GM06990 (cell line): ENCODE measurements at regions not wholly inside any gene's neighbourhood (a gene's known extent, or its start where the extent isn't known, plus 50 kb on each side); places are given as distances from the start of the nearest gene placed in this dataset.

Experiments used
- DNase-seq: peaks from one replicate; pipeline ENCODE4 v3.0.0-alpha.2; 2011; ENCODE audit not compliant: insufficient read length; ENCODE audit errors: extremely low read depth
- H3K27me3 ChIP-seq: replicated peaks from 2 replicates; pipeline ENCODE4 v1.6.0; 2011; ENCODE audit warnings: low read length; ENCODE audit not compliant: control insufficient read depth, insufficient read depth
- H3K36me3 ChIP-seq: 2 replicates; pipeline ENCODE4 v1.5.1; 2011; ENCODE audit warnings: low read length; ENCODE audit not compliant: control insufficient read depth, insufficient read depth
- H3K4me3 ChIP-seq: replicated peaks from 2 replicates; pipeline ENCODE4 v1.5.1; 2011; ENCODE audit warnings: low read depth, mild to moderate bottlenecking, control low read depth, low read length
- TF ChIP-seq, protein P1 (sequence below): IDR thresholded peaks from 2 replicates; pipeline ENCODE4 v1.5.1; 2011; ENCODE audit warnings: low read length, control low read depth, mild to moderate bottlenecking, inconsistent platforms; ENCODE audit not compliant: insufficient read depth, poor library complexity, severe bottlenecking

DNA sequence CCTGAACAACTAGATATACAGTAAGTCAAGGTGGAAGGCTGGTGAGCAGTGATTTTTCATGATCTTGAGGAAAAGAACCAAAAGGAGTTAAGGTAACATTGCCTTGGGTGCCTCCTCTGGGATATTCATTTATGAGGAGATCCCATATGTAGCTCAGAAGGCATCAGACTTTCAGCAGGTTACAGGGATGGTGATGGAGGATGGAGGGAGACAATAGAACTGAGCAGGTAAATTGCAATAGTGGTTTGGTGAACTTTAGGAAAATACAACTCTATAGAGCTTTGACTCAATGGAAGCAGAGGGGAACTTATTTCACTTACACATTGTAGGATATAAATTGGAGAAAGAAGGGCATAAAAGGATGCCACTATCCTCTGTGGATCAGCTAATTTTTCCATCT, 243.4 kb upstream of the SPRY2 start:
- DNase-seq: no peak
- no peaks in the 10 kb centered on the region for H3K27me3 ChIP-seq
- TF ChIP-seq, protein P1, sequence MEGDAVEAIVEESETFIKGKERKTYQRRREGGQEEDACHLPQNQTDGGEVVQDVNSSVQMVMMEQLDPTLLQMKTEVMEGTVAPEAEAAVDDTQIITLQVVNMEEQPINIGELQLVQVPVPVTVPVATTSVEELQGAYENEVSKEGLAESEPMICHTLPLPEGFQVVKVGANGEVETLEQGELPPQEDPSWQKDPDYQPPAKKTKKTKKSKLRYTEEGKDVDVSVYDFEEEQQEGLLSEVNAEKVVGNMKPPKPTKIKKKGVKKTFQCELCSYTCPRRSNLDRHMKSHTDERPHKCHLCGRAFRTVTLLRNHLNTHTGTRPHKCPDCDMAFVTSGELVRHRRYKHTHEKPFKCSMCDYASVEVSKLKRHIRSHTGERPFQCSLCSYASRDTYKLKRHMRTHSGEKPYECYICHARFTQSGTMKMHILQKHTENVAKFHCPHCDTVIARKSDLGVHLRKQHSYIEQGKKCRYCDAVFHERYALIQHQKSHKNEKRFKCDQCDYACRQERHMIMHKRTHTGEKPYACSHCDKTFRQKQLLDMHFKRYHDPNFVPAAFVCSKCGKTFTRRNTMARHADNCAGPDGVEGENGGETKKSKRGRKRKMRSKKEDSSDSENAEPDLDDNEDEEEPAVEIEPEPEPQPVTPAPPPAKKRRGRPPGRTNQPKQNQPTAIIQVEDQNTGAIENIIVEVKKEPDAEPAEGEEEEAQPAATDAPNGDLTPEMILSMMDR: no peak
- no peak overlapping the region for H3K4me3 ChIP-seq
- no peaks in the 10 kb centered on the region for H3K36me3 ChIP-seq

DNA sequence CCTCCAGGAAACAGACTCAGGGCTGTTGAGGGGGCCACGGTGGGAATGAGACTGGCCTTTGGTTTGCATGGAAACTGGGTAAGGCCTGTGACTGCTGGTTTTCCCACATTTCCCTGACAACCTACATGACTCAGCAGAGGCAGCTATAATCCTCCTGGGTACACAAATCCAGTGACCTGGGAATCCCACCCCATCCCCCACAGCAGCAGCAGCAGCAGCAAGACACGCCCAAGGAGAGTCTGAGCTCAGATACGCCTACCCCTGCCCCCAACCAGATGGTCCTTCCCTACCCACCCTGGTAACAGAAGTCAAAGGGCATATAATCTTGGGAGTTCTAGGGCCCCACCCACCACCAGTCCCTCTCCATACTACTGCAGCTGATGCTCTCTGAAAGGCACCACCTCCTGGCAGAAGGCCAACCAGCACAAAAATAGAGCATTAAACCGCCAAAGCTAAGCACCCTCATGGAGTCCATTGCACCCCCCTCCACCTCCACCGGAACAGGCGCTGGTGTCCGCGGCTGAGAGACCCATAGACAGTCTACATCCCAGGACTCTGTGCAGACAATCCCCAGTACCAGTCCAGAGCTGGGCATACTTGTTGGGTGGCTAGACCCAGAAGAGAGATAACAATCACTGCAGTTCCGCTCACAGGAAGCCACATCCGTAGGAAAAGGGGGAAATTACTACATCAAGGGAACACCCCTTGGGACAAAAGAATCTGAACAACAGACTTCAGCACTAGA, 237.2 kb upstream of the SPRY2 start:
- DNase-seq: no peak
- H3K36me3 ChIP-seq: no peaks in the 10 kb centered on the region
- no peak overlapping the region for H3K4me3 ChIP-seq
- no peaks in the 10 kb centered on the region for H3K27me3 ChIP-seq
- TF ChIP-seq, protein P1: no peak

DNA sequence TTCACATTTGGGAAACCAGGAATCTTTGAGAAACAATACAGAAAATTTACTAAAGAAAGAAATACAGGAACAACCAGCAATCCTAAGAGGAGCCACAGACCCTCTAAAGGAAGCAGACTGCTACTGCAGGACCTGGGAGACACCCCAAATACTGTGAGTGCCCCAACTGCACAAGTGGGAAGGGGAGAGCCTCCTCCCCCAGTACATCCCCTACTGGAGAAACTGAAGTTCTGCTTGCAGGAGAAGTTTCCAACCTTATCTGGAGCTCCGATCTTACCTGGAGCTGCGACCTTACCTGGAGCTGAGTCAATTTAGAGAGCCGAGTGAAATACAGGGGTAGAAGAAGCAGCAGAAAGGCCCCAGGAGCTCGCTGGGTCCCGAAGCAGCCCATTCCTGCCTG, 236.4 kb upstream of the SPRY2 start:
- H3K27me3 ChIP-seq: no peaks in the 10 kb centered on the region
- no peak for DNase-seq
- H3K36me3 ChIP-seq: no peaks in the 10 kb centered on the region
- TF ChIP-seq, protein P1: no peak
- H3K4me3 ChIP-seq: no peak overlapping the region

DNA sequence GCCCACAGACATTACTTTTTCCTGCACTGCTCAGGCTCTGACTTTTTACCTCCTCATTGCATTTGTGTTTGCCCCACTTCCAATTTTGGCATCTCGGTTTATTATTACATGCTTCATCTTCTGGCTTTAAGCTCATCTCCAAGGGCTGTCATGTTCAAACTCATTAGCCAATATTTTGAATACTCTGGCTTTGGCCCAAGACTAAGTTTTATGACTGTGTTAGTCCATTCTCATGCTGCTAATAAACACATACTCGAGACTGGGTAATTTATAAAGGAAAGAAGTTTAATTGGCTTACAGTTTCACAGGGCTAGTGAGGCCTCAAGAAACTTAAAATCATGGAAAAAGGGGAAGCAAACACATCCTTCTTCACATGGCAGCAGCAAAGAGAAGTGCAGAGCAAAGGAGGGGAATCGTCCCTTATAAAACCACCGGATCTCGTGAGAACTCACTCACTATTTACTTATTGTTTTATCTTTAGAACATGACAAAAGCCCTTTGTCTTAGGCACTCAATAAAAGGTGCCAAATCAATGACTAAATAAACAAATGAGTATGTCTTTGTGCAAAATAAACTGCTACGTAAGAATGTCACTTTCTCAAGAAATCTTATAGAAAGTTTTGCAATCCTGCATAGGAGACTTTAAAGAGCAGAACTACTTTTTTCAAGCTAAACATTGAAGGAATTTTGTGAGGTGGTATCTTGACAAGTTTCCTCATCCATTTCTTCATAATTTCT, 233.4 kb upstream of the SPRY2 start:
- TF ChIP-seq, protein P1: no peak
- H3K36me3 ChIP-seq: no peaks in the 10 kb centered on the region
- no peak for DNase-seq
- H3K4me3 ChIP-seq: no peak overlapping the region
- no peaks in the 10 kb centered on the region for H3K27me3 ChIP-seq

DNA sequence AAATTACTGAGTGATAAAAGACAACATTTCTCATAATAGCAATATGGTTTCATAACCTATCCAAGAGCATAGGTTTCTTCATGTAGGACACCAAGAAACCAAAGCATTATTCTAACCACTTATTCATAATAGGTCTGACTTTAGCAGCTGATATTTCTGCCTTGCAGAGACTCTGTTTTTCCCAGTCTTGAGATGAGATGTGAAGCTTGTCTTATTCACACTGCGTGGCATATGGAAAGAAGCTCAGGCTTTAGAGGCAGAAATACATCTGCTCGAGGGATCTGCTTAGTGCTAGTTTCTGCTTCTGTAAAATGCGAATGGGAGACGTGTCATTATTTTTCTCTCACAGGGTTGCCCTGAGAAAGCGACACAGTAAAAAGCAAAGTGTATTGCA, 232.0 kb upstream of the SPRY2 start:
- H3K4me3 ChIP-seq: no peak overlapping the region
- no peaks in the 10 kb centered on the region for H3K27me3 ChIP-seq
- TF ChIP-seq, protein P1: no peak
- no peak for DNase-seq
- H3K36me3 ChIP-seq: no peaks in the 10 kb centered on the region
